ENCODE measurements at regions not wholly inside any gene's neighbourhood (a gene's known extent, or its start where the extent isn't known, plus 50 kb on each side); places are given as distances from the start of the nearest gene placed in this dataset.

DNA sequence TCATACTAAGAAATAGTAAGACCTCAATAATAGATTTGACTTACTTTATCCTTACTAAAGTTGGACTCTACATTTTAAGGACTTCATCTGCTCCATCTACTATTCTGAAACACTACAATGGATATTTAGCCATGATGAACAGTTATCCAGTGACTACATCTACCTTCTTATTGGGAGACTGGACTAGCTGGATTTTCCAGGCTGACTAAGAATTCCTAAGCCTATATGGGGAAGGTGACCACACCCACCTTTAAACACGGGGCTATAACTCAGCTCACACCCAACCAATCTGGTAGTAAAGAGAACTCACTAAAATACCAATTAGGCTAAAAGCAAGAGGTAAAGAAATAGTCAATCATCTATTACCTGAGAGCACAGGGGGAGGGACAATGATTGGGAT is 1438.4 kb downstream of the TECRL start:
- no peaks in the 10 kb centered on the region for H3K36me3 ChIP-seq (ENCODE audit: control insufficient read depth, insufficient read depth, low read length)
- no peak overlapping the region for H2AFZ ChIP-seq (replicated peaks; ENCODE audit: low read length, poor library complexity)
- ATAC-seq (ENCODE audit: low read depth): no peak
- CTCF ChIA-PET: no interaction called here
- H2BK15ac ChIP-seq (ENCODE audit: low read depth, low read length): no peak overlapping the region
- no peak overlapping the region for H3K9ac ChIP-seq (ENCODE audit: low read depth, low read length)
- H3K56ac ChIP-seq (ENCODE audit: extremely low read depth, insufficient read depth, low read length): no peak overlapping the region
- no peak overlapping the region for H2BK120ac ChIP-seq (ENCODE audit: low read depth, low read length)
- H3K27me3 ChIP-seq (ENCODE audit: control insufficient read depth, insufficient read depth, low read length): no peaks in the 10 kb centered on the region
- H3K18ac ChIP-seq (ENCODE audit: low read depth, low read length): no peak overlapping the region
- H3K14ac ChIP-seq (replicated peaks; ENCODE audit: low read depth, low read length): no peak overlapping the region
- H2AK9ac ChIP-seq (replicated peaks; ENCODE audit: low read depth, low read length, poor library complexity): no peak overlapping the region
- intact Hi-C loops (cut with micrococcal nuclease): no loop called here
- dilution Hi-C loops (cut with HindIII; ENCODE audit: low sequenced_read_pairs, unreplicated experiment): no loop called here
- no peak overlapping the region for H4K5ac ChIP-seq (ENCODE audit: low read depth, low read length)
- no TSS peak for BruUV-seq (replicated peaks)
- no peak overlapping the region for H4K91ac ChIP-seq (ENCODE audit: insufficient read depth, low read depth, low read length)
- no peak overlapping the region for H3K23ac ChIP-seq (ENCODE audit: low read depth, low read length)
- no peak for DNase-seq
- H3K4ac ChIP-seq (ENCODE audit: low read depth, low read length): no peak overlapping the region
- H3K9me1 ChIP-seq (ENCODE audit: insufficient read depth, low read length): no peaks in the 10 kb centered on the region
- WGBS, 2 experiments (ENCODE audit: extremely low coverage in 2 of 2, insufficient read length in 1 of 2): no CpG with 5 or more reads among the region's 1 CpG
- H4K8ac ChIP-seq (ENCODE audit: low read depth in 2 of 2, low read length in 2 of 2): no peak overlapping the region
- H3K9me3 ChIP-seq (ENCODE audit: control insufficient read depth, insufficient read depth, low read length): peaks cover 2% of the 10 kb centered on the region; the same call in 1 of the 2 replicates
- no peaks in the 10 kb centered on the region for H3K4me1 ChIP-seq (ENCODE audit: control insufficient read depth, insufficient read depth, low read length)
- H2BK5ac ChIP-seq (ENCODE audit: low read depth, low read length, poor library complexity, severe bottlenecking): no peak overlapping the region
- H3K79me1 ChIP-seq (ENCODE audit: low read depth in 1 of 2, low read length in 2 of 2): no peaks in the 10 kb centered on the region
- H3K4me3 ChIP-seq (ENCODE audit: insufficient read depth, low read depth, low read length): no peak overlapping the region
- POLR2A ChIA-PET (ENCODE audit: unreplicated experiment): no interaction called here
- no peaks in the 10 kb centered on the region for H4K20me1 ChIP-seq (ENCODE audit: insufficient read depth, low read length)
- TF ChIP-seq BHLHE40 (IDR thresholded peaks at IDR 0.05; ENCODE audit: low read depth, low read length) (no peak), CEBPB (IDR thresholded peaks at IDR 0.05; ENCODE audit: low read depth, low read length) (no peak), POLR2A (IDR thresholded peaks at IDR 0.05; ENCODE audit: low read depth, low read length) (no peak), MAFK (IDR thresholded peaks at IDR 0.05; ENCODE audit: low read depth, low read length) (no peak), RAD21 (IDR thresholded peaks at IDR 0.05; ENCODE audit: low read length) (no peak), FOS (IDR thresholded peaks at IDR 0.05; ENCODE audit: low read depth, low read length) (no peak), MXI1 (IDR thresholded peaks at IDR 0.05; ENCODE audit: borderline replicate concordance, low read depth, low read length) (no peak), SMC3 (IDR thresholded peaks at IDR 0.05; ENCODE audit: low read depth, low read length) (no peak), RCOR1 (IDR thresholded peaks at IDR 0.05; ENCODE audit: insufficient replicate concordance, low read length) (no peak), NFE2L2 (IDR thresholded peaks at IDR 0.05; ENCODE audit: low read depth, low read length) (no peak), RFX5 (IDR thresholded peaks at IDR 0.05; ENCODE audit: low read depth, low read length) (no peak), CHD1 (IDR thresholded peaks at IDR 0.05; ENCODE audit: low read depth, low read length) (no peak), MAZ (IDR thresholded peaks at IDR 0.05; ENCODE audit: borderline replicate concordance, low read depth, low read length) (no peak)
- TF ChIP-seq, protein P1, sequence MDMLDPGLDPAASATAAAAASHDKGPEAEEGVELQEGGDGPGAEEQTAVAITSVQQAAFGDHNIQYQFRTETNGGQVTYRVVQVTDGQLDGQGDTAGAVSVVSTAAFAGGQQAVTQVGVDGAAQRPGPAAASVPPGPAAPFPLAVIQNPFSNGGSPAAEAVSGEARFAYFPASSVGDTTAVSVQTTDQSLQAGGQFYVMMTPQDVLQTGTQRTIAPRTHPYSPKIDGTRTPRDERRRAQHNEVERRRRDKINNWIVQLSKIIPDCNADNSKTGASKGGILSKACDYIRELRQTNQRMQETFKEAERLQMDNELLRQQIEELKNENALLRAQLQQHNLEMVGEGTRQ (IDR thresholded peaks at IDR 0.05; ENCODE audit: low read depth, low read length): no peak
- TF ChIP-seq, protein P2, sequence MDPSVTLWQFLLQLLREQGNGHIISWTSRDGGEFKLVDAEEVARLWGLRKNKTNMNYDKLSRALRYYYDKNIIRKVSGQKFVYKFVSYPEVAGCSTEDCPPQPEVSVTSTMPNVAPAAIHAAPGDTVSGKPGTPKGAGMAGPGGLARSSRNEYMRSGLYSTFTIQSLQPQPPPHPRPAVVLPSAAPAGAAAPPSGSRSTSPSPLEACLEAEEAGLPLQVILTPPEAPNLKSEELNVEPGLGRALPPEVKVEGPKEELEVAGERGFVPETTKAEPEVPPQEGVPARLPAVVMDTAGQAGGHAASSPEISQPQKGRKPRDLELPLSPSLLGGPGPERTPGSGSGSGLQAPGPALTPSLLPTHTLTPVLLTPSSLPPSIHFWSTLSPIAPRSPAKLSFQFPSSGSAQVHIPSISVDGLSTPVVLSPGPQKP (IDR thresholded peaks at IDR 0.05; ENCODE audit: borderline replicate concordance, low read depth, low read length): no peak
- TF ChIP-seq, protein P3, sequence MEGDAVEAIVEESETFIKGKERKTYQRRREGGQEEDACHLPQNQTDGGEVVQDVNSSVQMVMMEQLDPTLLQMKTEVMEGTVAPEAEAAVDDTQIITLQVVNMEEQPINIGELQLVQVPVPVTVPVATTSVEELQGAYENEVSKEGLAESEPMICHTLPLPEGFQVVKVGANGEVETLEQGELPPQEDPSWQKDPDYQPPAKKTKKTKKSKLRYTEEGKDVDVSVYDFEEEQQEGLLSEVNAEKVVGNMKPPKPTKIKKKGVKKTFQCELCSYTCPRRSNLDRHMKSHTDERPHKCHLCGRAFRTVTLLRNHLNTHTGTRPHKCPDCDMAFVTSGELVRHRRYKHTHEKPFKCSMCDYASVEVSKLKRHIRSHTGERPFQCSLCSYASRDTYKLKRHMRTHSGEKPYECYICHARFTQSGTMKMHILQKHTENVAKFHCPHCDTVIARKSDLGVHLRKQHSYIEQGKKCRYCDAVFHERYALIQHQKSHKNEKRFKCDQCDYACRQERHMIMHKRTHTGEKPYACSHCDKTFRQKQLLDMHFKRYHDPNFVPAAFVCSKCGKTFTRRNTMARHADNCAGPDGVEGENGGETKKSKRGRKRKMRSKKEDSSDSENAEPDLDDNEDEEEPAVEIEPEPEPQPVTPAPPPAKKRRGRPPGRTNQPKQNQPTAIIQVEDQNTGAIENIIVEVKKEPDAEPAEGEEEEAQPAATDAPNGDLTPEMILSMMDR (conservative IDR thresholded peaks at IDR 0.05; ENCODE audit: low read depth, low read length): no peak
- no peak overlapping the region for H2BK20ac ChIP-seq (ENCODE audit: low read depth, low read length)
- H3K4me2 ChIP-seq (ENCODE audit: low read depth, low read length): no peak overlapping the region
- H3K27ac ChIP-seq (ENCODE audit: insufficient read depth, low read length): no peak overlapping the region
- H2AK5ac ChIP-seq (ENCODE audit: low read depth, low read length): no peak overlapping the region
- in situ Hi-C loops (cut with MboI; ENCODE audit: low sequenced_read_pairs): no loop called here

Data from IMR-90 (cell line).